H9 (cell line): ENCODE measurements at regions not wholly inside any gene's neighbourhood (a gene's known extent, or its start where the extent isn't known, plus 50 kb on each side); places are given as distances from the start of the nearest gene placed in this dataset.
A peak's percentile ranks its signal among the peaks of the same experiment; 100 is the strongest.

Experiments
- DNase-seq: peaks from one replicate; pipeline ENCODE4 v3.0.0-alpha.2; 2017
- H2AFZ ChIP-seq: one replicate; pipeline ENCODE4 v1.6.1; 2013; ENCODE audit warnings: mild to moderate bottlenecking, low read length, control low read depth, moderate library complexity
- H2AK5ac ChIP-seq: 2 replicates; pipeline ENCODE4 v1.6.1; 2013; ENCODE audit warnings: low read length, control low read depth, mixed read lengths; ENCODE audit not compliant: insufficient read length
- H2BK120ac ChIP-seq: one replicate; pipeline ENCODE4 v1.6.1; 2013; ENCODE audit warnings: low read depth, mild to moderate bottlenecking, low read length, control low read depth, inconsistent platforms; ENCODE audit not compliant: poor library complexity, severe bottlenecking
- H2BK12ac ChIP-seq: 2 replicates; pipeline ENCODE4 v1.6.1; 2013; ENCODE audit warnings: low read length, control low read depth, mixed read lengths, low read depth; ENCODE audit not compliant: insufficient read length
- H2BK15ac ChIP-seq: 2 replicates; pipeline ENCODE4 v1.6.1; 2013; ENCODE audit warnings: low read depth, low read length, control low read depth
- H2BK20ac ChIP-seq: one replicate; pipeline ENCODE4 v1.6.1; 2013; ENCODE audit warnings: low read depth, mild to moderate bottlenecking, low read length, control low read depth, inconsistent platforms; ENCODE audit not compliant: poor library complexity, severe bottlenecking
- H2BK5ac ChIP-seq: 2 replicates; pipeline ENCODE4 v1.6.1; 2013; ENCODE audit warnings: low read length, control low read depth, mixed read lengths; ENCODE audit not compliant: insufficient read length
- H3K14ac ChIP-seq: 2 replicates; pipeline ENCODE4 v1.6.1; 2013; ENCODE audit warnings: low read length, control low read depth; ENCODE audit not compliant: insufficient read depth
- H3K18ac ChIP-seq: 2 replicates; pipeline ENCODE4 v1.6.1; 2013; ENCODE audit warnings: low read depth, mild to moderate bottlenecking, mixed read lengths, low read length, control low read depth; ENCODE audit not compliant: insufficient read length
- H3K23ac ChIP-seq: 2 replicates; pipeline ENCODE4 v1.6.1; 2013; ENCODE audit warnings: low read length, control low read depth, mixed read lengths, low read depth; ENCODE audit not compliant: insufficient read length
- H3K23me2 ChIP-seq: 2 replicates; pipeline ENCODE4 v1.6.1; 2013; ENCODE audit warnings: low read depth, mild to moderate bottlenecking, mixed read lengths, low read length, control low read depth; ENCODE audit not compliant: insufficient read length, poor library complexity, severe bottlenecking
- H3K27ac ChIP-seq: 2 replicates; pipeline ENCODE4 v1.5.1; 2013; ENCODE audit warnings: low read length, control low read depth, mixed read lengths, low read depth; ENCODE audit not compliant: insufficient read length
- H3K27me3 ChIP-seq: 2 replicates; pipeline ENCODE4 v1.6.1; 2013; ENCODE audit warnings: low read length, control low read depth, inconsistent platforms; ENCODE audit not compliant: insufficient read depth
- H3K4ac ChIP-seq: 2 replicates; pipeline ENCODE4 v1.6.1; 2013; ENCODE audit warnings: low read depth, mild to moderate bottlenecking, control low read depth, inconsistent platforms, low read length, moderate library complexity
- H3K4me1 ChIP-seq: 2 replicates; pipeline ENCODE4 v1.6.1; 2013; ENCODE audit warnings: low read length, control low read depth, inconsistent platforms; ENCODE audit not compliant: insufficient read depth
- H3K4me2 ChIP-seq: 2 replicates; pipeline ENCODE4 v1.6.1; 2013; ENCODE audit warnings: low read length, control low read depth, mixed read lengths; ENCODE audit not compliant: insufficient read length, insufficient read depth
- H3K56ac ChIP-seq: 2 replicates; pipeline ENCODE4 v1.6.1; 2013; ENCODE audit warnings: low read depth, mild to moderate bottlenecking, mixed read lengths, low read length, control low read depth; ENCODE audit not compliant: insufficient read length
- H3K79me1 ChIP-seq: 2 replicates; pipeline ENCODE4 v1.6.1; 2013; ENCODE audit warnings: low read depth, mild to moderate bottlenecking, moderate library complexity, low read length, control low read depth, inconsistent platforms; ENCODE audit not compliant: insufficient read depth, poor library complexity, severe bottlenecking
- H3K79me2 ChIP-seq: 2 replicates; pipeline ENCODE4 v1.6.1; 2013; ENCODE audit warnings: low read length, control low read depth, inconsistent platforms; ENCODE audit not compliant: insufficient read depth
- H3K9ac ChIP-seq: 2 replicates; pipeline ENCODE4 v1.6.1; 2013; ENCODE audit warnings: low read length, control low read depth, mixed read lengths; ENCODE audit not compliant: insufficient read length; ENCODE audit errors: extremely low read depth
- H3K9me3 ChIP-seq: one replicate; pipeline ENCODE4 v1.6.1; 2013; ENCODE audit warnings: low read depth, low read length, inconsistent platforms; ENCODE audit not compliant: control insufficient read depth
- H3T11ph ChIP-seq: one replicate; pipeline ENCODE4 v1.6.1; 2013; ENCODE audit warnings: mild to moderate bottlenecking, low read length, control low read depth, inconsistent platforms
- H4K20me1 ChIP-seq: one replicate; pipeline ENCODE4 v1.6.1; 2013; ENCODE audit not compliant: control insufficient read depth, insufficient read length, insufficient read depth
- H4K5ac ChIP-seq: 2 replicates; pipeline ENCODE4 v1.6.1; 2013; ENCODE audit warnings: low read depth, mild to moderate bottlenecking, mixed read lengths, low read length, control low read depth; ENCODE audit not compliant: insufficient read length
- H4K8ac ChIP-seq: replicated peaks from 2 replicates; pipeline ENCODE4 v1.6.1; 2013; ENCODE audit warnings: low read length, control low read depth, mixed read lengths, low read depth; ENCODE audit not compliant: insufficient read length
- H4K91ac ChIP-seq: 2 replicates; pipeline ENCODE4 v1.6.1; 2013; ENCODE audit warnings: low read depth, mild to moderate bottlenecking, moderate library complexity, mixed read lengths, low read length, control low read depth; ENCODE audit not compliant: insufficient read length
- H3K27ac Mint-ChIP-seq, 3 experiments: 2 replicates in 2 of 3; 3 replicates in 1 of 3; pipeline ENCODE4 v1.8.0; 2020 to 2021; ENCODE audit warnings: mixed read lengths in 3 of 3, mild to moderate bottlenecking in 1 of 3, moderate library complexity in 1 of 3
- H3K27me3 Mint-ChIP-seq: 2 replicates; pipeline ENCODE4 v1.8.0; 2021; ENCODE audit warnings: low read depth, mild to moderate bottlenecking, moderate library complexity, mixed read lengths
- H3K36me3 Mint-ChIP-seq, 3 experiments: 2 replicates in 2 of 3; 3 replicates in 1 of 3; pipeline ENCODE4 v1.8.0; 2020 to 2021; ENCODE audit warnings: low read depth in 3 of 3, mixed read lengths in 3 of 3; ENCODE audit not compliant: insufficient read depth in 1 of 3
- H3K4me1 Mint-ChIP-seq, 2 experiments: 2 replicates each; pipeline ENCODE4 v1.8.0; 2020; ENCODE audit warnings: mixed read lengths in 2 of 2
- H3K4me3 Mint-ChIP-seq, 2 experiments: 2 replicates in 1 of 2; 3 replicates in 1 of 2; pipeline ENCODE4 v1.8.0; 2020 to 2021; ENCODE audit warnings: mild to moderate bottlenecking in 2 of 2, mixed read lengths in 2 of 2, moderate library complexity in 1 of 2
- H3K9me3 Mint-ChIP-seq, 2 experiments: 2 replicates in 1 of 2; 3 replicates in 1 of 2; pipeline ENCODE4 v1.8.0; 2020; ENCODE audit warnings: mild to moderate bottlenecking in 2 of 2, mixed read lengths in 2 of 2, moderate library complexity in 1 of 2
- CTCF ChIP-seq: fragments of 200-600 bp; sonication (generic); conservative IDR thresholded peaks from 3 replicates; pipeline ENCODE4 v1.8.0; 2021; ENCODE audit warnings: antibody characterized with exemption, mild to moderate bottlenecking
- WGBS: extraction: QIAGEN DNeasy Blood & Tissue Kit; methylation state at CpG from one replicate; pipeline ENCODE4 v1.1.7; 2013; ENCODE audit warnings: missing lambda C conversion rate, low lambda C conversion rate, mixed read lengths; ENCODE audit not compliant: insufficient read length; ENCODE audit errors: extremely low coverage; 5-methylcytosine and 5-hydroxymethylcytosine counted together

- DNase-seq: no peak
- H3K9me3 ChIP-seq: no peaks in the 10 kb centered on the region
These were observed 347.2 kb upstream of the KCND2 start for GRCh38 chr7:119925581-119926289.

More at GRCh38 chr7:119925581-119926289, 347.2 kb upstream of the KCND2 start:
- H3K14ac ChIP-seq: no peak overlapping the region
- H3K9ac ChIP-seq: no peak overlapping the region
- H3K23me2 ChIP-seq: no peaks in the 10 kb centered on the region
- peak overlapping the region in 1 of 3 experiments; percentile 67; a peak in 1 of 7 replicates for H3K27ac Mint-ChIP-seq
- H4K91ac ChIP-seq: no peak overlapping the region
- no peaks in the 10 kb centered on the region for H3K79me2 ChIP-seq
- no peaks in the 10 kb centered on the region for H4K20me1 ChIP-seq
- H3K56ac ChIP-seq: no peak overlapping the region
- H3K27me3 Mint-ChIP-seq: no peaks in the 10 kb centered on the region
- H2BK5ac ChIP-seq: no peak overlapping the region
- no peak overlapping the region for H2BK120ac ChIP-seq
- no peak overlapping the region for H2BK15ac ChIP-seq
- H3K27me3 ChIP-seq: no peaks in the 10 kb centered on the region
- no peak overlapping the region for H2AFZ ChIP-seq
- H3K4me3 Mint-ChIP-seq: no peak overlapping the region
- H3K18ac ChIP-seq: no peak overlapping the region
- no peaks in the 10 kb centered on the region; a peak in 2 of 7 replicates for H3K36me3 Mint-ChIP-seq
- H3K23ac ChIP-seq: no peak overlapping the region
- H4K5ac ChIP-seq: no peak overlapping the region
- TF ChIP-seq CTCF: no peak
- H2BK12ac ChIP-seq: no peak overlapping the region
- no peaks in the 10 kb centered on the region for H3K4me1 ChIP-seq
- H2BK20ac ChIP-seq: no peak overlapping the region
- H3K27ac ChIP-seq: no peak overlapping the region
- no peaks in the 10 kb centered on the region for H3K79me1 ChIP-seq
- no peak overlapping the region for H4K8ac ChIP-seq
- no peak overlapping the region for H2AK5ac ChIP-seq
- no peak overlapping the region for H3T11ph ChIP-seq
- no peak overlapping the region for H3K4me2 ChIP-seq
- H3K9me3 Mint-ChIP-seq: peaks cover 0 to 4% of the 10 kb centered on the region in 2 experiments; a peak in 1 of 5 replicates
- no CpG with 5 or more reads among the region's 5 CpGs for WGBS
- no peak overlapping the region for H3K4ac ChIP-seq
- peaks cover 2 to 4% of the 10 kb centered on the region in 2 experiments; a peak in 1 of 4 replicates for H3K4me1 Mint-ChIP-seq
